Endothelial cell of umbilical vein (primary cell): ENCODE measurements at regions not wholly inside any gene's neighbourhood (a gene's known extent, or its start where the extent isn't known, plus 50 kb on each side); places are given as distances from the start of the nearest gene placed in this dataset.

Source experiments
- CTCF ChIP-seq, 2 donors: IDR thresholded peaks; 1 replicate in 1 of 2; 2 replicates in 1 of 2; pipeline ENCODE4 v1.5.1; 2011; ENCODE audit warnings: low read length in 2 of 2, mild to moderate bottlenecking in 2 of 2, moderate library complexity in 2 of 2, control low read depth in 1 of 2, inconsistent platforms in 1 of 2, low read depth in 1 of 2; ENCODE audit not compliant: insufficient read depth in 1 of 2; ENCODE audit errors: extremely low read depth in 1 of 2
- EZH2 ChIP-seq: IDR thresholded peaks from 2 replicates; pipeline ENCODE4 v1.6.1; 2012; ENCODE audit warnings: borderline replicate concordance, low read depth, mild to moderate bottlenecking, moderate library complexity, low read length, inconsistent platforms; ENCODE audit not compliant: severe bottlenecking
- MAX ChIP-seq: IDR thresholded peaks from 2 replicates; pipeline ENCODE4 v1.6.1; 2011; ENCODE audit not compliant: insufficient read depth, insufficient read length
- POLR2A ChIP-seq: IDR thresholded peaks from 2 replicates; pipeline ENCODE4 v1.6.1; 2012; ENCODE audit warnings: low read depth, mild to moderate bottlenecking, control low read depth, low read length
- POLR2AphosphoS5 ChIP-seq: IDR thresholded peaks from 2 replicates; pipeline ENCODE4 v1.6.1; 2012; ENCODE audit warnings: low read depth, mild to moderate bottlenecking, control low read depth, low read length, moderate library complexity; ENCODE audit not compliant: insufficient read depth

GRCh38 chr2:147398996-147399395, 445.8 kb upstream of the ACVR2A start:
- TF ChIP-seq POLR2A: no peak
- no peak for TF ChIP-seq CTCF (IDR thresholded peaks at IDR 0.05; ENCODE audit: extremely low read depth in 1 of 2, insufficient read depth in 1 of 2, low read depth in 1 of 2, low read length in 2 of 2)
- TF ChIP-seq EZH2: no peak
- TF ChIP-seq MAX: no peak
- no peak for TF ChIP-seq POLR2AphosphoS5
